Transverse colon (tissue), 4 donors: ENCODE measurements at regions not wholly inside any gene's neighbourhood (a gene's known extent, or its start where the extent isn't known, plus 50 kb on each side); places are given as distances from the start of the nearest gene placed in this dataset.

Source experiments
- DNase-seq: peaks from one replicate; pipeline ENCODE4 v3.0.0-alpha.2; 2019
- H3K27ac ChIP-seq, 4 donors: fragments of 200-600 bp; sonication (generic); 2 replicates each; pipeline ENCODE4 v1.5.1; 2016 to 2018; ENCODE audit warnings: inconsistent platforms in 4 of 4
- H3K27me3 ChIP-seq: fragments of 200-600 bp; sonication (generic); 2 replicates; pipeline ENCODE4 v1.5.1; 2017; ENCODE audit warnings: inconsistent platforms
- H3K36me3 ChIP-seq, 4 donors: fragments of 200-600 bp; sonication (generic); 2 replicates each; pipeline ENCODE4 v1.5.1; 2017 to 2019; ENCODE audit warnings: inconsistent platforms in 4 of 4
- H3K4me1 ChIP-seq, 4 donors: fragments of 200-600 bp; sonication (generic); 2 replicates each; pipeline ENCODE4 v1.5.1; 2017 to 2020; ENCODE audit warnings: inconsistent platforms in 4 of 4
- H3K4me3 ChIP-seq, 4 donors: fragments of 200-600 bp; sonication (generic); 1 replicate in 1 of 4; 2 replicates in 3 of 4; pipeline versions ENCODE4 v1.5.1 to v1.6.1; 2017 to 2019; ENCODE audit warnings: inconsistent platforms in 4 of 4
- H3K9me3 ChIP-seq, 2 donors: fragments of 200-600 bp; sonication (generic); 2 replicates each; pipeline ENCODE4 v1.5.1; 2017 to 2019; ENCODE audit warnings: inconsistent platforms in 2 of 2
- EP300 ChIP-seq: sonication (generic); formaldehyde crosslinking; IDR thresholded peaks from one replicate; pipeline ENCODE4 v1.6.1; 2017; ENCODE audit warnings: antibody characterized with exemption, low read depth
- POLR2A ChIP-seq: fragments of 450-650 bp; IDR thresholded peaks from one replicate; pipeline ENCODE4 v1.6.1; 2016; ENCODE audit warnings: antibody characterized with exemption, mild to moderate bottlenecking, moderate library complexity
- POLR2AphosphoS5 ChIP-seq, 3 donors: sonication (generic); formaldehyde crosslinking; IDR thresholded peaks; one replicate each; pipeline ENCODE4 v1.6.1; 2016; ENCODE audit warnings: antibody characterized with exemption in 3 of 3
- WGBS, 2 donors: methylation state at CpG; one replicate each; pipeline ENCODE4 v1.1.5; 2018; ENCODE audit warnings: low coverage in 1 of 2; 5-methylcytosine and 5-hydroxymethylcytosine counted together
- in situ Hi-C, 4 donors: fragments of 200-750 bp; cut with MboI; loops; one replicate each; pipeline versions ENCODE4 v1.15.0 to v1.15.1; 2017; ENCODE audit warnings: low sequenced_read_pairs in 3 of 4, low pct_ligation_motif_present in 1 of 4, low pct_unique_long_range_greater_than_20kb in 1 of 4
- intact Hi-C: fragments of 100-400 bp; cut with DNase I; formaldehyde crosslinking; loops from one replicate; pipeline ENCODE4 v1.15.1; 2023; ENCODE audit warnings: low total_unique reads
- TF ChIP-seq, protein P1 (sequence below), 5 experiments: fragments of 200-600 bp in 3 of 5; fragments of 450-650 bp in 2 of 5; sonication (generic) in 3 of 5; IDR thresholded peaks; 1 replicate in 2 of 5; 2 replicates in 3 of 5; pipeline ENCODE4 v1.5.1; 2016 to 2017; ENCODE audit warnings: antibody characterized with exemption in 5 of 5, inconsistent platforms in 3 of 5, mild to moderate bottlenecking in 2 of 5, moderate library complexity in 1 of 5

DNA sequence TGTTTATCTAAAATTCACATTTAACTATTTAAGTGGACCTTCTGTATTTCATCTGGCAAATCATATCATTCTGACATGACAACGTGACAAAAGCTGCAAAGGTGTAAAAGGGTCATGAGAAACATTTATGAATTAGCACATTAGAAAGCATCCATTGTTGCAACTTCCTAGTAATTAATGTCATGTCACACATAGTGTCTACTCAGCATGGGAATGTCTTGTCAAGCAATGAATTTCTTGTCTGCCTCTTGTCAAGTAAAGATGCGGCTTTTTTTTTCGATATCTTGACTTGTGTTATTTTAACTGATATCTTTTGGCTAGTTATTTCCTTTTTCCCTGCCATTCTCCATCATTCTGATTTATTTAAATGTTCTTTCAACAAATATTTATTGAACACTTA is 463.5 kb upstream of the CXorf51B start:
- WGBS, 2 donors = 78 to 79% methylated on average over 2 to 3 of the region's 3 CpGs
- in situ Hi-C loops (no loop called here), intact Hi-C loops (no loop called here)
- no peaks in the 10 kb centered on the region for H3K9me3 ChIP-seq
- no peaks in the 10 kb centered on the region for H3K27me3 ChIP-seq
- no peaks in the 10 kb centered on the region for H3K4me1 ChIP-seq
- H3K4me3 ChIP-seq = no peak overlapping the region
- no peaks in the 10 kb centered on the region for H3K36me3 ChIP-seq
- no peak overlapping the region for H3K27ac ChIP-seq
- TF ChIP-seq, protein P1, sequence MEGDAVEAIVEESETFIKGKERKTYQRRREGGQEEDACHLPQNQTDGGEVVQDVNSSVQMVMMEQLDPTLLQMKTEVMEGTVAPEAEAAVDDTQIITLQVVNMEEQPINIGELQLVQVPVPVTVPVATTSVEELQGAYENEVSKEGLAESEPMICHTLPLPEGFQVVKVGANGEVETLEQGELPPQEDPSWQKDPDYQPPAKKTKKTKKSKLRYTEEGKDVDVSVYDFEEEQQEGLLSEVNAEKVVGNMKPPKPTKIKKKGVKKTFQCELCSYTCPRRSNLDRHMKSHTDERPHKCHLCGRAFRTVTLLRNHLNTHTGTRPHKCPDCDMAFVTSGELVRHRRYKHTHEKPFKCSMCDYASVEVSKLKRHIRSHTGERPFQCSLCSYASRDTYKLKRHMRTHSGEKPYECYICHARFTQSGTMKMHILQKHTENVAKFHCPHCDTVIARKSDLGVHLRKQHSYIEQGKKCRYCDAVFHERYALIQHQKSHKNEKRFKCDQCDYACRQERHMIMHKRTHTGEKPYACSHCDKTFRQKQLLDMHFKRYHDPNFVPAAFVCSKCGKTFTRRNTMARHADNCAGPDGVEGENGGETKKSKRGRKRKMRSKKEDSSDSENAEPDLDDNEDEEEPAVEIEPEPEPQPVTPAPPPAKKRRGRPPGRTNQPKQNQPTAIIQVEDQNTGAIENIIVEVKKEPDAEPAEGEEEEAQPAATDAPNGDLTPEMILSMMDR (IDR thresholded peaks at IDR 0.05) = no peak
- no peak for TF ChIP-seq EP300
- TF ChIP-seq POLR2AphosphoS5 (IDR thresholded peaks at IDR 0.05) = no peak
- TF ChIP-seq POLR2A = no peak
- DNase-seq = no peak

DNA sequence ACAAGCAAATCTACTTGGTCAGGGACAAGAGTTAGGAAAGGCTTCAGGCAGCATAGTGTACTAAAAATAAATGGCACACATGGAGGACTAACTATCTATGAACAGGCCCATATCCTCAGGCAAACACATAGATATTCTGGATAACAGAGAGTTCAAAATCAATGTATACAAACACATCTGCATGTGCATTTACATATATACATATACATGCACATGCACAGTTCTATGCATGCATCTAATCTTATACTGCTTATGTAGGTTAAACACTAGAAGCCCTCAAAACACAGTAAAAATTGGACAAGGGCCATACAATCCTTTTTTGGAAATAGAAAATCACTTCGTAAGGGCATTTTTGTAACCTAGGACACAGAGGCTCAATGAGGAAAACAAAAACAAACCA is 458.0 kb upstream of the CXorf51B start:
- H3K9me3 ChIP-seq = no peaks in the 10 kb centered on the region
- no peaks in the 10 kb centered on the region for H3K4me1 ChIP-seq
- intact Hi-C loops (no loop called here), in situ Hi-C loops (no loop called here)
- no peaks in the 10 kb centered on the region for H3K36me3 ChIP-seq
- no peak overlapping the region for H3K27ac ChIP-seq
- TF ChIP-seq POLR2AphosphoS5 (IDR thresholded peaks at IDR 0.05) (no peak), POLR2A (no peak), EP300 (no peak)
- TF ChIP-seq, protein P1 (IDR thresholded peaks at IDR 0.05) = no peak
- WGBS, 2 donors = 88 to 89% methylated on average over 1 of the region's 1 CpG
- no peaks in the 10 kb centered on the region for H3K27me3 ChIP-seq
- DNase-seq = no peak
- H3K4me3 ChIP-seq = no peak overlapping the region

DNA sequence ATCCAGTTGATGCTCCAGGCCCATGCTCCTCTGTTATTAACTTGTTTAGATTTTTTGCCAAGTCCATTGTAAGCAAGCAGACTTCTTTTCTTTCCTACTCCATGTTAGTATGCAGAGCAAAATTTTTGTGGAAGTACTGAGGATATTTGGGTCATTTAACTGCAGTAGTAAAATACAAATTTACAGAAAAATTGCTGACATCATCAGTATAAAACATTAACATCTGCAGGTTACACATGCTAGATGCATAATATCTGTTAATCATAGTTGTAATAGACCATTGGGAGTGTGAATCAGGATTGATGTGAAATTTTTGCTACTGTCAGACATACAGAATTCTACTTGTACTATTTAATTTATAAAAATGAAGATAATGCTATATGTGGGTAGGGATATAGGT is 454.1 kb upstream of the CXorf51B start:
- TF ChIP-seq, protein P1 (IDR thresholded peaks at IDR 0.05) = no peak
- TF ChIP-seq POLR2A = no peak
- TF ChIP-seq POLR2AphosphoS5 (IDR thresholded peaks at IDR 0.05) = no peak
- TF ChIP-seq EP300 = no peak
- intact Hi-C loops = no loop called here
- DNase-seq = no peak
- in situ Hi-C loops = no loop called here
- Histone ChIP-seq H3K27ac (no peak overlapping the region), H3K4me3 (no peak overlapping the region), H3K9me3 (no peaks in the 10 kb centered on the region), H3K27me3 (no peaks in the 10 kb centered on the region), H3K36me3 (no peaks in the 10 kb centered on the region), H3K4me1 (no peaks in the 10 kb centered on the region)

DNA sequence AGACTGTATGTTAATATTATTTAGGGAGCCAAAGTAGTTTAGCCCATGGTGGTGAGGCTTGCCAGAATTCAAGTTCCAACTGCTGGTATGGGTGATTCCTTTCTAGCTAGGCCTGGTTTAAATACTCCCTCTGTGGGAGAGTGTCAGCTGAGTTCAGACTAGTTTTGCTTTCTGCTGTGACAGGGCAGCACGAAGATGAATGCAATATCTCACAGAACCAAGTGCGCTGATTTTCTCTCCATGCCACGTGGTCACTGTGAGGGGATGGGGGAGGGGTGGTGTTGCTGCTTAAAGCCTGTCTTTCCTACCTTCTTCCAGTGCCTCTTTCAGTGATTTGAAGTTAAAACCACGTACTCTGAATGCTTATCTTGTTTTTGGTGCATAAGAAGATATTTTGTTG is 445.7 kb upstream of the CXorf51B start:
- Histone ChIP-seq H3K9me3 (no peaks in the 10 kb centered on the region), H3K27ac (no peak overlapping the region), H3K4me1 (no peaks in the 10 kb centered on the region), H3K27me3 (no peaks in the 10 kb centered on the region), H3K4me3 (no peak overlapping the region), H3K36me3 (no peaks in the 10 kb centered on the region)
- intact Hi-C loops (no loop called here), in situ Hi-C loops (no loop called here)
- WGBS, 2 donors = 43% methylated on average over 4 of the region's 4 CpGs; no CpG with 5 or more reads in 1 of the 2 donors
- no peak for DNase-seq
- TF ChIP-seq POLR2A (no peak), EP300 (no peak), POLR2AphosphoS5 (IDR thresholded peaks at IDR 0.05) (no peak)
- TF ChIP-seq, protein P1 (IDR thresholded peaks at IDR 0.05) = no peak
